Forelimb muscle (tissue), 1 donor: ENCODE measurements at regions not wholly inside any gene's neighbourhood (a gene's known extent, or its start where the extent isn't known, plus 50 kb on each side); places are given as distances from the start of the nearest gene placed in this dataset.

ENCODE experiments used
- DNase-seq: peaks from one replicate; pipeline ENCODE4 v3.0.0-alpha.2; 2013; ENCODE audit warnings: low read depth

DNA sequence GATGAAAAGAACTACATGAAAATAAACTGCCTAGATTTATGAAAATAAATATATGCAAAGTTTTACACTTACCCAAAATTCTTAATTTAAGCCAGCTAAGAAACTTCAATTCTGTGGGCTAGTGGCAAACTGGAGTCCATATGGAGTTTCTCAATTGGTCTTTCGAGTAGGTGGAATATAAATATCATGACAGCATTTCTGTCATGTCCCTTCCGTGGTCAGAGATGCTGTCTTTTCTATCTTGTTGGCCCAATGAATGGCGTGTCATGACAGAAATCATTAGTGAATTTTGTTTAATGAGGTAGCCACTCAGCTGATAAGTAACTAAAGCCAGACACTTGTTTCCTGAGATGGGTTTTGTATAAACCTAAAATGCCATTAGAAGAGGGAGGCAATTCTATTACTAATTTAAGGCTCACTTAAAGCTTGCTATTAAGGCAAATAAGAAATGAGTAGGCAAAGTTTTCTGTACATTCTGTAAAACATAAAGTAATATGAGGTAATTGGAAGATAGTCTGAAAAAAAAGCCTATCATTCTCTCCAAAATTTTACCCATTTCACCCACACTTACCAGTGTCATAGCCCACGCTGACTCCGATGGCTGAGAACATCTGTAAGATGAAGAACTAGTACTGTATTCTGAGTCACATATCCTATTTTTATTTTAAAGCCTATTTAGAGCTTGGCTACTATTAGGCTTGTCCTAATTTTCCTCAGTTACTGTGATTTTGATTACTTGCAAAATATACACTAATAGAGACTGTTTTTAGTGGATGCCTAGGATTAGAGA is 419.3 kb upstream of the MEF2C start:
- DNase-seq = no peak

DNA sequence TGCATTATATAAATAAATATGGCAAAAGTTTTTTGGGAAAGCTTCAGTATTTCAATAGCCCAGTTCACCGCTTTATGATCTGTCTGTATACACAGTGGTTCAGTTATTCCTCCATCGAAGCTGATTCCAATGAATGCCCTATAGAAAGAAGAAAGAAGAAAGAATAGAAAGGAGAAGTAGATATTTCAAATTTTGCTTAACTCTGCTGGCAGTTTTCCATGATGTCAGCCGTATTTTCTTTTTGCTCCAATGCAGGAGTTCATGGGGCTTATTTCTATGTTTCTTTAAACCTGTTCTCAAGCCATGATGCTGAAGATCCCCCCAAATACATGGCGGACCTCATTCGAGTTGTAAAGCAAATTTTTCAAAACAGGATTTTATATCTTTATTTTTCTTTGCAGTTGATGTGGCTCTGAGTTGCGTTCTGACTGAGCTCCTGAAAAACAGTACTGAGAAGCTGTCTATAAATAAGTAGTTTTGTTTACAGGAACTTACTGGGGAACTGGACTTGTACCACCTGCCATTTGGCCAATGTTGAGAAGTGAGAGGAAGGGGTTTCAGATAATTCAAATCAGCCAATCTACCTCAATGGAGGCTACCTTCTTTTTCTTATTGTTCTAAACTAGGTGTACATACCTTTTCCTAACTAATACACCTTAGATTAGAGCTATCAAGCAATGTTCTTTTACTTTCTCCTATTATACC is 418.5 kb upstream of the MEF2C start:
- DNase-seq = no peak

GRCh38 chr5:89300426-89300970 is 417.5 kb upstream of the MEF2C start:
- no peak for DNase-seq

DNA sequence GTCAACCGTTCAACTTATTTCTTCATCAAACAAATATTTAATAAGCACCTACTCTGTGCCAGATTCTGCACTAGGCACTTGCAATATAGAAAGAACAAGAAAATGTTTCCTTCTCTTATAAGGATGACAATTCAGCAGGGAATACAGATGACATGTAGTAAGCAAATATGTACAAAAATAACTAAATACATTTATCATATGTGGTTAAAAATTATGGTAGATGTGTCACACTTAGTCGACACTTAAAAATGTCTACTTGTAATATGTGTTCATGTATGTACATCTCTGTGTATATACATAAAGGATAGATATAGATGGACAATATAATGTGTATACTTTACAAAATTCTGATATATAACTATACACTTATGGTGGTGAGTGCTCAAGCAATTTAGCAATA is 417.0 kb upstream of the MEF2C start:
- no peak for DNase-seq

DNA sequence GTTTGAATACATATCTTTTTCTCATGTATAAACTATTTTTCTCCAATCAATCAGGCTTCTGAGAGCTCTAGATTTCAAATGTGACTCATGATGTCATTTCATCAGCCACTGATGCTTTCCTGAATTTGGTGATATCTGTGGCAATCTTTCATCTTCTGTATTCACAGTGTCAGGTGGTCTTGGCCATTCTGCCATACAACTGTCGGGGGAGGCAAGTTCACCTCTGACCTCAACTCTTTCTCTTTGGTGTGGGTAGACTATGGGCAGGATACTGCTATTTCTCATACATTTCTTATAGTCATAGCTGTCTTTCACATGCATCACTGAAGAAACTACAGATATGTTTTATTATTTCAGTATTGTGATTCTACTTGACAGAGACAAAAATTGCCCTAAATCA is 414.1 kb upstream of the MEF2C start:
- DNase-seq = no peak

DNA sequence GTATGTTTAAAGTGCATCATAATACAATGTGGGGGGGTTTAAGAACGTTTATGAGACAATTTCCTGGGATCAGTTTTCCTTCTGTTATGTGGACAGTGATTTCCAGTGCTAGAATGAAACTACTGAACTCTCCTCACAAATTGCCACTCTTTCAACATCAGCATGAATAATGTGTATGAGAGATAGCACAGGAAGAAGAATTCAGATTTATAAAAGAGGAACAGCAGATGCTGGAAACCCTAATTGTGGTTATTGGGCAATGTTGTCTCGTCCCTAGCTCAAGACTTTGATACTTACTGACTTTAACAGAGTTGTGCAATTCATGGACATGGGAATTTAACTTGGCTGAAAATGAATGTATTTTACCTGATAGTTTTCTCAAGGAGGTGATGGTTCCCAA is 410.8 kb upstream of the MEF2C start:
- DNase-seq = no peak

- no peak for DNase-seq
Measured at GRCh38 chr5:89292487-89292886, 409.5 kb upstream of the MEF2C start.

DNA sequence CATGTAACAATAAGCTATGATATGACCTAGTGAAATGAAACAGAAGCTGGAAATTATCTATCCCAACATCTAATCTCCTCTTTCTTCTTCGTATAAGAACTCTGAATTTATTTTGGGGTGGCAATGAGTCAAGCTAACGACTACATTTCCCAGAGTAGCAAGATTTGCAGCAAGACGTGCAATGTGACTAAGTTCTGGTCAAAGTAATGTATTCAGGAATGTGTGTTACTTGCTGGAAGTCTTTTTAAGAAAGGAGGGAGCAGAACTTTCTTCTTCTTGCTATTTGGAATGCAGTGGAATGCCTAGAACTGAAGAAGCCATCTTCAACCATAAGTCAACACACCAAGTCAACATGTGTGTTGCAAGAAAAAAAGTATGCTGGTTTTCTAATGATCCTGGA is 406.6 kb upstream of the MEF2C start:
- DNase-seq = no peak

DNA sequence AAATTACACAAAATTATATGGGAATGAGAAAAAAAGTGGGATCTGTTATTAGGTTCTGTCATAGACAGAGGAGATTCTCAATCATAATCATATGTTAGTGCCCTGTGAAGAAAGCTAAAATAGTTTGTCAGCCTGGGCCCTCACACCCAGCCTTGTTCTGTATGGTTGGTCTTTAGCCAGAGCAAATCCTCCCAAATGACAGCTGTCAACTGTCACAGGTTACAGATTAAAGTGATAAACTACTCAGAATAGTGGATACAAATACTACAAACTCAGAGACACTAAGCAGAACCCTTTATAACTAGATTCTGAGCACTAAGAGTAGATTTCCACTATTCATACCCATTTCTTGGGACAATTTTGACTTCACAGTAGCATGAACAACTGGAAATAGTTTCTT is 405.0 kb upstream of the MEF2C start:
- no peak for DNase-seq

DNA sequence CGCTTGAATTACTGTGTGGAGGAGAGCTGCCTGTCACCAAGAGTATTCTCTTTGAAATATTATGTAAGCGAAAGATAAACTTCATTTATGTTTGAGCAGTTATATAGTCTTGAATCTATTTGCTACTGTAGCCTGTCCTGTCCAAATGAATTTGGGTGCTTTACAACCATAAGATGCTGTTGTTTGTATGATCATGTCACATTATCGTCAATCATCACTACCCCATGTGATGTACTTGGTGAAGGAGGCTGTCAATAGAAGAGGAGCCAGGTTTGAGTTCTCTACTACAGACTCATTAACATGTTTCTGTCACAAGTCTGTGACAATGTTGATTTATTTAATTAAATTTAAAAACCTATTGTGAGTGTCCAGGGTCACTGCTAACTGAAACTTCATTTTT is 403.3 kb upstream of the MEF2C start:
- DNase-seq = no peak

- no peak for DNase-seq
Measured at GRCh38 chr5:89283728-89284493, 400.9 kb upstream of the MEF2C start.

DNA sequence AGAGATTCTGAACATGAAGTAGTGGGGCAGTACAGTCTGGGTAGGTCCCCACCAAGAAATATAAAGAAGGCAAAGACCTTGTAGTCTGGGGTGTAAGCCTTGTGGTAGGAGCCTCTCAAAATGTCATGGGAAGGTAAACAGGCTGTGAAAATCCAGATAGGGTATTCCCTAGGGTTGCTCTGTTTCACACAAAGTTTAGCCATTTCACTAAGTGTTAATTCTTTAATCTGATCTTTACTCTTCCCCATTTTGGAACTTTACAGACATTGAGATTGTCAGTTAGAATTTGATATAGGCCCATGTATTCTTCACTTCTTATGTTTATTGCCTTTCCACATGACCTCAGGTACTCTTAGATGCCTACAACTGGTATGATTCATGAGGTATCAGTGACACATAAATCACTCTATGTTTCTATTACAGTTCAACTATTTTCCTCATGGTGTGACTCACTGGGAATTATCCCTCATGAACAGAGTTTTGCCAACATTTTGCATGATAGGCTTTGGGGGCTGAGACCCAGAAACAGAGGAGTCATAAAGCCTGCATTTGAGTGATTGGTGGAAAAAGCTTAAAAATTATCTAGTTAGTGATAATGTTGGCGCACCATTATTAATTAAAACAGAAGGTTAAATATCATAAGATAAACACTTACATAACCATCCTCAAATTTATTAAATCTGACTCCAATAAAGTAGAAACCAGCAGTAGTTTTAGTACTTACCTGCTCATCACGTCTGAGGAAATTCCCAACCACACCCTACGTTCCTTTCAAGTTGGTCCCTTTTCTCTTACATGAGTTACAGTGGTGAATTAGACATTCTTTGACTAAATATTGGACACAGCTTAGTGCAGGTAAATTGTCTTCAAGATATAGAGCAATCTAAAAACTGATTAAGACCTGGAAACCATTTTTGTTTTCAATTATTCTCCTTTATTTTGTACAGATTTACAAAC is 399.8 kb upstream of the MEF2C start:
- DNase-seq = no peak

DNA sequence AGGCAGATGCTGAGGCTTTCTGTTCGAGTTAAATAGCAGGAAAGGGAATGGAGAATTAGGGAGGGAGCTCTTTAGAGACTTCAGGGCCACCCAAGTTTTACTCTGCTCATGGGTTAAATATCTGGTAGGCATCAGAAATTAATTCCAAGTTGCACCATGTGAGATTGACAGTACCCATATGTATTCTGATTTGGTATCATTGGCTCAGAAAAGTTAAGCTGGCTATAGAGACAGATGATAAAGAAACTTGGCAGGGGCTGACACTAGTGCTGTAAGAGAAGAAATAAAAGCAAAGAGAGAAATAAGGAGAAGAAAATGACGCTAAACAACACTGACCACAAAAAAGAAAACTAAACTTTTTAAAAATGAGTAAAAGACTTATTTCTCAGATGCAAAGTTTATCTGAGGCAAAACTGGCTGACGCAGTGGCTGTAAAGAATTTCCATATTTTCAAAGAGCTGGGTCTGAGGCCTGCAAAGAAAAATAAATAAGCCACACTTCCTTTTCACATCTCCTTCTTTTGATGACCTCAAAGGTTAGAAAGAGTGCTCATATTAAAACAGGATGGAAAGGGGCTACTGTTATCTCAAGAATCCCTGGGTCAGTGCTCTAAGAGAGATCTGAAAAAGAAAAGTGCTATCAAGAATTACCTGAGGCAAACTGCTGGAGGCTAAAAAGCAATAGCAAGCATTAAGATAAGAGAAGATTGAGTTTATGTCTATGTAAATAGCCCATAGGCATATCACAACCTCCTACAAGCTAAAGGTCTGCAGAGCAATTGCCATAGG is 399.0 kb upstream of the MEF2C start:
- DNase-seq = no peak

DNA sequence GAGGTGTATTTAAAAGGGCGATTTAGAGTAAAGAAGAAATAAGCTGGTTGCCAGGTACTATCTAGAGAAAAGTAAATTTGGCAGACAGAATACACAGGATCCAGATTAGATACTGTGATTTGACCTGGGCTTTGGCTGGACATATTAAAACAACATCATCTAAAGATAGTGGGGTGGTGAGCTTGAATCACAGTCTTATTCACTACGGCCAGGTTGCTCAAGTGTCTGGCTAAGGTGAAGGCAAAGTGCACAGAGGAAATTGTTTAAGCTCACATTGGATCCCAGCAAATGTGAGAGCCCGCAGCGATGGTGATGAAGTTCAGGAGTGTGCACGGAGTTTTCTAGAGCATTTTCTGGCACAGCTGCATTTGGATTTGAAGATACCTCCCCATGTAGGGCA is 398.2 kb upstream of the MEF2C start:
- DNase-seq = no peak

- no peak for DNase-seq
Measured at GRCh38 chr5:89280103-89281037, 397.4 kb upstream of the MEF2C start.

DNA sequence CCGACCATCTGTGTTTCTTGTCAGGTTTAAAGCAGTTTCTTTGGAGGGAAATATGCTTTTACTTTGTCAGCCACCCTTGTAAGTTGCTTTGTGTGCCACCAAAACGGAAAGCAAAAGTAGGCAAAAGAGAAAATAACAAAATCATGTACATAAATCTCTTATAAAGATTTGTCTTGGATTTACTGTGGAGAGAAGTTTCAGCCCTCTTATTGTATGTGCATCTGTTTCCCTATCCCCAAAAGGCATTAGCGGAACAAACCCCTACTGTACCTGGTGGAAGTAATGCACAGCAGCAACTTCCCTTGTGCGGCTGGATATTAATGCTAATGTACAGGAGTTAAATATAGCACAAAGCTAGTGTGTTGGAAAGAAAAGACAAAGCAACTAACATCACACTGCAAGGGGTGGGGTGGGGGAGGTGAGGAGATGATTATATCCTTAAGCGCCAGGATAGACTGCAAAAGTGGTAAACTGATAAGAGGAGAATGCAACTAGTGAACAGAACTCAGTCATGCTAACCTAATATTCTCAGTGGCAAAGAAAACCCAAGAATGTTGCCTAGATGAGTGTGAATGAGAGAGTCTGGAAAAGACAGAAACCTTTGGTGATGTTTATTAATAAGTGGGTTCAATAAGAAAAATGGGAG is 396.5 kb upstream of the MEF2C start:
- no peak for DNase-seq

DNA sequence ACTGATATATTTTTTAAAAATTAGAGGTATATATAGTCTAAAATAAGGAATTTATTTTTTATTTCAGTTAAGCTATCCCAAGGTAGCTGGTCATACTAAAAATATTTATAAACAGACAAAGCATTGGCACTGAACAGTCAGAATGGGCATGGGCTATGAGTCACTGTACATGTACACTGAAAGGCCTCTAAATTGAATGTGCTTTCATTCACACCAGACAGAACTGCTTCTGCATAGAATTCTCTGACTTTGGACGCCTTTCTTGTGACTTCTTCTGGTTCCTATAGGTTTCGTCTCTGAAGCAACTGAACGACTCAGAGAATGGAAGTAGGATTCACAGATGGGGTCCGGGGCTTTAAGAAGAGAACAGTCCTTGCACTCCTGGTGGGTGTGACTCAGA is 394.8 kb upstream of the MEF2C start:
- DNase-seq = no peak

- DNase-seq = no peak
Measured at GRCh38 chr5:89276566-89277305, 393.8 kb upstream of the MEF2C start.
